HAP-1 (cell line): ENCODE measurements at regions not wholly inside any gene's neighbourhood (a gene's known extent, or its start where the extent isn't known, plus 50 kb on each side); places are given as distances from the start of the nearest gene placed in this dataset.

Experiments used
- DNase-seq, 2 experiments: peaks; one replicate each; pipeline ENCODE4 v3.0.0-alpha.2; 2016 to 2020; ENCODE audit warnings: low spot score in 2 of 2
- H3K27me3 ChIP-seq: fragments of 250-450 bp; sonication (Bioruptor Pico); 2 replicates; pipeline ENCODE4 v1.5.1; 2020; ENCODE audit warnings: low read depth, mild to moderate bottlenecking, moderate library complexity
- H3K36me3 ChIP-seq: fragments of 250-450 bp; sonication (Bioruptor Pico); replicated peaks from 2 replicates; pipeline ENCODE4 v1.5.1; 2020; ENCODE audit warnings: mild to moderate bottlenecking
- H3K4me1 ChIP-seq: fragments of 250-450 bp; sonication (Bioruptor Pico); 2 replicates; pipeline ENCODE4 v1.5.1; 2020; ENCODE audit warnings: mild to moderate bottlenecking
- H3K4me3 ChIP-seq: fragments of 250-450 bp; sonication (Bioruptor Pico); 2 replicates; pipeline ENCODE4 v1.5.1; 2020; ENCODE audit warnings: mild to moderate bottlenecking, moderate library complexity
- H3K9me3 ChIP-seq: fragments of 250-450 bp; sonication (Bioruptor Pico); 2 replicates; pipeline ENCODE4 v1.5.1; 2020; ENCODE audit warnings: mild to moderate bottlenecking, moderate library complexity
- in situ Hi-C: fragments of 300-500 bp; cut with MboI; formaldehyde crosslinking; loops from 3 replicates; pipeline ENCODE4 v1.14.3; 2020; ENCODE audit warnings: low sequenced_read_pairs, inconsistent platforms, mixed read lengths

DNA sequence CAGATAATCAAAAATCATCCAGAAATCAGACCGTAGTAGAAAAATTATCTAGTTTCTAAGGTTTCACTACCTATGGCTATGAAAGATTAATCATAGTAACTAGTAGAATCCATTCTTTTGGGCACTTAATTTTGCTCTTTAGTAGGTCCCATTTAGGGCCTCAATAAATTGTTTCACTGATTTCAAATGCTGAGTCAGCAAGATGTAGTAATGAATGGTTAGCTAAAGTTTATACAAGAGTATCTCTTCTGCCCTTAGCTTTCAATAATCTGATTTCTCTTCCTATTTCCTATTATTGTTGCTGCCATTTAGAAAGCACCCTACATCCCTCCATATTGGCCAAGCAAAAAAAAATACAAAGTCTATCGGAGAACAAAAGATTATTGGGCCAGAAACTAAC, 283.2 kb upstream of the PCDH10 start:
- H3K36me3 ChIP-seq: peaks cover 7% of the 10 kb centered on the region
- H3K9me3 ChIP-seq: peaks cover 2% of the 10 kb centered on the region; the same call in 1 of the 2 replicates
- in situ Hi-C loops: no loop called here
- H3K27me3 ChIP-seq: no peaks in the 10 kb centered on the region
- H3K4me3 ChIP-seq: no peak overlapping the region
- H3K4me1 ChIP-seq: no peaks in the 10 kb centered on the region
- DNase-seq: no peak

DNA sequence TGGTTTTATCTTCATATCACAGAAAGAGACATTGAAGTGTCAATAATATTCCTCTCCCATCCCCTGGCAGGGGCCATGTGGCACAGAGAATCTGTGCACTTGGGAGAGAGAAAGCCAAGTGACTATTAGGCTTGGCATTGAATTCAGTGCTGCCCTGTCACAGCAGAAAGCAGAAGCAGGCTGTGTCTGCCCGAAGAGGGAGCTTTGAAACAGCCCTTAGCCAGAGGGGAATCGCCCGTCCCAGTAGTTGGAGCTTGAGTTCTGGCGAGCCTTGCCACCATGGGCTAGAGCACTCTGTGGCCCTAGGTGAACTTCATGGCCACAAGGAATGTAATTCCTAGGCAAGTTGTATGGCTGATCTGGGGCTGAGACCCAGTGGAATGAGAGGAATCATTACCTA, 282.5 kb upstream of the PCDH10 start:
- no peak overlapping the region for H3K4me3 ChIP-seq
- H3K4me1 ChIP-seq: no peaks in the 10 kb centered on the region
- no peaks in the 10 kb centered on the region for H3K27me3 ChIP-seq
- in situ Hi-C loops: no loop called here
- H3K9me3 ChIP-seq: peaks cover 2% of the 10 kb centered on the region; the same call in 1 of the 2 replicates
- no peak for DNase-seq
- H3K36me3 ChIP-seq: peaks cover 7% of the 10 kb centered on the region

DNA sequence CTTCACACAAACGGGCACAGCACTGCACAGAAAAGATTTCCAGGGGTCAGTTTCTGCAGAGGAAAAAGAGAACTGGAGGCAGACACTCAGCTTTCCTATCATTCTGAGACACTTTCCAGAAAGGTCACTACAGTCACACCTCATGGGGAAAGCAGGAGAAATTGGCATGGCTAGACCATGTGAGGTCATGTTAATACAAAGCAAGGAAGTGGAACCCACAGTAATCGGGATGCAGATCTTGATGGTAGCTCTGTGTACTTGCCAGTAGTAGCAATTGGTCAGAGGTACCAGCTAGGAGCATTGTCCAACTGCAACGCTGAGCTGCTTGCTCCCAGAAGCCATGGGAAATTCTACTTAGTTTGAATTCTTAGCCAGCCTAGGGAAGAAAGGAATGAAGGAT, 255.3 kb upstream of the PCDH10 start:
- H3K27me3 ChIP-seq: no peaks in the 10 kb centered on the region
- in situ Hi-C loops: no loop called here
- H3K36me3 ChIP-seq: no peaks in the 10 kb centered on the region
- DNase-seq: no peak
- no peak overlapping the region for H3K4me3 ChIP-seq
- no peaks in the 10 kb centered on the region for H3K4me1 ChIP-seq
- no peaks in the 10 kb centered on the region for H3K9me3 ChIP-seq

DNA sequence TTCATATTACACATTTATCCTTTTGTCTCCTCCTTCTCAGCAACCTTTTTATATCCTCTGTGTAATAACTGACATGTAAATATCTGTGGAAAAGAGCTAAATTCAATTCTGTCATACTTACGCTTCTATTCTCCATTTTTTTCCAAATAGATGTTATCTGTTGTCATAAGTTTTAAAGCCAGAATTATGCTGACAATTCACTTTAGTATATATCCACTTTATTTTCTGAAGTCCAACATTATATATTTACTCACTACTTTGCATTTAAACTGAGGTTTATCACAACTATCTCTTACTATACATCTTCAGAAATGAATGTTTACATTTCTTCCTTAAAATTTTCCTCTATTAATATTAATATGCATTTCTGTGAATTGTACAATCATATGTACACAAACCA, 247.9 kb upstream of the PCDH10 start:
- DNase-seq: no peak
- Histone ChIP-seq H3K27me3 (no peaks in the 10 kb centered on the region), H3K36me3 (no peaks in the 10 kb centered on the region), H3K4me1 (no peaks in the 10 kb centered on the region), H3K9me3 (no peaks in the 10 kb centered on the region), H3K4me3 (no peak overlapping the region)
- in situ Hi-C loops: no loop called here

DNA sequence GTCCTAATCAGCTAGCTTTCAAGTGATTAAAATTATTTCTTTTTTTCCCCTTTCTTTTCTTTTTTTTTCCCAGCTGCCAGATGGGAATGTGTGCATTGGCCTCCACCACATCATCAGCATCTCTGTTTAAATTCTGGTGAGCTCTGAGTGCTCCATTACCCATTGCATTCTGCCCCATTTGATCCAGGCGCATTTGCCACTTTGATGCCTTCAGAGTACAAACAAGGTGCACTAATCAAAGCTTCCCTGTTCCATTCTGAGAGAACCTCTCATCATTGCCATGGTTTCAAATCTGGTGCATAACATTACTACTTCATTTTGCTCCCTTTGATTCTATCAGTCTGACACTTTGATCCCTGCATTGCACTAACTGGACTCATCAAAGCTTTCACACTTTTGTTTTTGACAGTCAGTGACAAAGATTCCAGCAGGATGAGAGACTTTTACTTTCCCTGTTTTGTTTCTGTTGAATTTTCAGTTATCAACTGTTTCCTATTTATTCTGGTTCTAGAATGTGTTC, 238.8 kb upstream of the PCDH10 start:
- Histone ChIP-seq H3K4me3 (no peak overlapping the region), H3K4me1 (no peaks in the 10 kb centered on the region), H3K36me3 (no peaks in the 10 kb centered on the region), H3K27me3 (no peaks in the 10 kb centered on the region), H3K9me3 (no peaks in the 10 kb centered on the region)
- no peak for DNase-seq
- in situ Hi-C loops: no loop called here

DNA sequence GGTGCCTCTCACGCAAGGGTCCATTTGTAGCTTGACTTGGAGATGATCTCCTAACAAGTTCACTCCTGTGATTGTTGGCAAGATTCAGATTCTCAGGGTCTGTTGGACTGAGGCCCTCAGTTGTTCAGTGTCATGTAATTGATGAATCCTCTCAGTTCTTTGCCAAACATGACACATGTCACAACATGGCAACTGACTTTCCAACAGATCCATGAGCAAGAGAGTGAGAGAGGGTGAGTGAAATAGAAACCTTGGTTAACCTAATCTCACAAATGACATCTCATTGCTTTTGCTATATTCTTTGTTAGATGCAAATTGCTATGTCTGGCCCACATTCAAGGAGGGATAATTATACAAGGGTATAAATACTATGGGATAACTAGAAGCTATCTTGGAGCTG, 231.0 kb upstream of the PCDH10 start:
- Histone ChIP-seq H3K4me1 (no peaks in the 10 kb centered on the region), H3K27me3 (no peaks in the 10 kb centered on the region), H3K9me3 (no peaks in the 10 kb centered on the region), H3K36me3 (no peaks in the 10 kb centered on the region), H3K4me3 (no peak overlapping the region)
- DNase-seq: no peak
- in situ Hi-C loops: no loop called here

DNA sequence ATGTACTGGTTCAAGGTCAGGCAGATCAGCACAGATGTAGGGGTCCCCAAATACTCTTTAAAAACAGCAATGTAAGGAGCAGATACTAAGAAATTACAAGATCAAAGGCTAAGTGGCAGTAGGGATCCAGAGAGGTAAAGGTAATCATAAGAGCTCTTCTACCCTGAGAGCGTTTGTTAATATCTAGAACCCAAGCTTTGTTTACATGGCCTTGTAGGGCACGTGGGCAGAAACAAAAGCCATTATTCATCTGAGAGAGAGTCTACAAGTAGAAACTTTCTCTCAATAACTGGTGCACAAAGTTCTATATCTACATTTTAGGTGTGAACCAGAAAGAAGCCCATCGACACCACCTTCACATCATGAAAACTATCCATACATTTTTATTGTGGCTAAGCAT, 225.6 kb upstream of the PCDH10 start:
- Histone ChIP-seq H3K36me3 (no peaks in the 10 kb centered on the region), H3K4me3 (no peak overlapping the region), H3K4me1 (no peaks in the 10 kb centered on the region), H3K9me3 (no peaks in the 10 kb centered on the region), H3K27me3 (no peaks in the 10 kb centered on the region)
- DNase-seq: no peak
- in situ Hi-C loops: no loop called here

DNA sequence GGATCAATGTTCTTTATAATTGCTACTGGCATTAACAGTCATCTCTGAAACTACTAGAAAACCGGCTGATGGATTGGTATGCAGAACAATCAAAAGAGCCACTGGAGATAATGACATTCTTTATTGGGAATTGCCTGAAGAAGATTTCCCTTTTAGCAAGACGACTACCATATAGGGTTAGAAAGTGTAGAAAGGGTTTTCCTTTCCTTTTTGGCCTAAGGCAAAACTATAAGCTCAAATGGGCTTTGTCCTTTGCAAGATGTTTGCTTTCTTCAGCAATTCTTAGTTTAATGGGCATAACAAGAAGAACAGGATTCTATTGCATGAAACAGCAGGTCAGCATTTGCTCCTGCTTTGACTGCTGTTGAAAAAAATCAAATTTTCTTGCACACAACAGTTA, 214.2 kb upstream of the PCDH10 start:
- Histone ChIP-seq H3K4me1 (peaks cover 8% of the 10 kb centered on the region), H3K36me3 (no peaks in the 10 kb centered on the region), H3K27me3 (no peaks in the 10 kb centered on the region), H3K4me3 (no peak overlapping the region), H3K9me3 (no peaks in the 10 kb centered on the region)
- in situ Hi-C loops: no loop called here
- peak in 1 of 2 experiments; percentile 86 for DNase-seq

DNA sequence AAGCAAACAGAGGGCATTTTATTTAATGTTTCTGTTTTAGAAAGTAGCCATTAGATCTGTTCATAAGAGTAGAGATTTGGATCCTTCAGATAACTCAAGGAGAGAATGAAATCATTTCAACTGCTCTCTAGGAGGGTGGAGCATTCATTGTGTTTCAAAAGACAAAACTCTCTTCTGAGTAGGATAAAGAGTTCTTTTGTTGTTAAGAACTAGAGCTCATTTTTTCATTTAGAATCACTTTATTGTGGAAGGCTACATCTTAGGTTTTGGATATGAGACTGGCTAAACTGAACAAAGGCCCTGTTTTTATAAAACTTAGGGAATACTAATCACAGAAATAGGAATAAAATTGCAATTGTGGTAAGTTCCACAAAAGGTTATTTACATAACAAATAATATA, 193.9 kb upstream of the PCDH10 start:
- Histone ChIP-seq H3K4me1 (peaks cover 16% of the 10 kb centered on the region), H3K9me3 (peaks cover 3% of the 10 kb centered on the region; the same call in 1 of the 2 replicates), H3K36me3 (no peaks in the 10 kb centered on the region), H3K4me3 (no peak overlapping the region), H3K27me3 (no peaks in the 10 kb centered on the region)
- peak in 1 of 2 experiments; percentile 78 for DNase-seq
- in situ Hi-C loops: no loop called here

DNA sequence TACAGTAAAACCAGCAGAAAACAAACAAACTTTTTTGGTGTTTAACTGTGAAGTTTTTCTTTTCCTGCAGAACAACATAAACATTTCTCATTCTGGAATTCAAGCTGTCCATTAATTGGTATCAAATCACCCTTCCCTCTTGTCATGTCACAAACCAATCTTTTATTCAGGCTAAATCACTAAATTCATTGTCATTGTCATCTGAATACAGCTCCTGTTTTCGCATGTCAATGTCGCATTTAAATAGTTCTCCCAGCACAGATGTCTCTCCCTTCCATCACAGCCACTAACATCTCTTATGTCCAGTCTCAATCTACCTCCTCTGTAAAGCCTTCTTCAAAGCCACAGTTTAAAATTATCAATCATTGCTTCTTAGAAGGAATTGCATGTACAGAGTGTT, 192.1 kb upstream of the PCDH10 start:
- in situ Hi-C loops: no loop called here
- Histone ChIP-seq H3K4me3 (no peak overlapping the region), H3K36me3 (no peaks in the 10 kb centered on the region), H3K9me3 (peaks cover 4% of the 10 kb centered on the region; the same call in 1 of the 2 replicates), H3K27me3 (no peaks in the 10 kb centered on the region), H3K4me1 (peaks cover 16% of the 10 kb centered on the region)
- no peak for DNase-seq

DNA sequence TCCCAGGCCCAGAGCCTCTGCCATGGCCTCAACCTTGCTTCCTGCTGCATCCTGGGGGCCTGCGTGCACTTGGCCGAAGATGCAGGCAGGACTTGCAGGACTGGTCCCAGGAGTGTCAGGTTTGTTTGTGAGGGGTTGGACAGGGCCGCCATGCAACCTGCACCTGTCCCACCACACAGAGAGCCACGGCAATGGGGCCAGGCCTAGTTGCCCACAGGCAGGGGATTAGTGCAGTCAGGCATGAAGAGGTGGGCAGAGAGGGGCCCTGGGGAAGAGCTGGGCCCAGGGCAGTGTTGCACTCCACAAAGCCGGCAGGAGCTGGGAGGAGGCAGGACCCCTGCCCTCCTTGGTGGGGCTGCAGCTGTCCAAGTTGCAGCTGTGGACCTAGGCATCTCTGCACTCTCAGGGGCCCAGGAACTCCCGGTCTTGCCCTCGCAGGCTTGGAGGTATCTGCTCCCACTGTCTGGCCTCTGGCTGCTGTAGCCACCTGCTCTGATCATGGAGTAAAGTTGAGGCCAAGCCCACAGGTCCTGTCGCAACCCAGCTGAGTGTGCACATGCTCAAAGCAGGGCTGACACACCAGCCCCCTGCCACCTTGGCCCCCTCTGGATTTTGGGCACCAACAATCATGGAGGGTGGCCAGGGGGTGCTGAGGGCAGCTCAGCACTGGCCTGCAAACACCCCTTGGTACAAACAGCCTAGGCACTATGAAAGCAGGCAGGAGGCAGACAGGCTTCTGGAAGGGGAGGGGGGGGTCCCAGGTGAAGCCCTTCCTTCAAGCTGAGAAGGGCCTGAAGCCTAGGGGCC, 190.4 kb upstream of the PCDH10 start:
- Histone ChIP-seq H3K36me3 (no peaks in the 10 kb centered on the region), H3K4me1 (peaks cover 16% of the 10 kb centered on the region), H3K9me3 (peaks cover 4% of the 10 kb centered on the region; the same call in 1 of the 2 replicates), H3K27me3 (no peaks in the 10 kb centered on the region), H3K4me3 (no peak overlapping the region)
- in situ Hi-C loops: no loop called here
- DNase-seq: no peak

DNA sequence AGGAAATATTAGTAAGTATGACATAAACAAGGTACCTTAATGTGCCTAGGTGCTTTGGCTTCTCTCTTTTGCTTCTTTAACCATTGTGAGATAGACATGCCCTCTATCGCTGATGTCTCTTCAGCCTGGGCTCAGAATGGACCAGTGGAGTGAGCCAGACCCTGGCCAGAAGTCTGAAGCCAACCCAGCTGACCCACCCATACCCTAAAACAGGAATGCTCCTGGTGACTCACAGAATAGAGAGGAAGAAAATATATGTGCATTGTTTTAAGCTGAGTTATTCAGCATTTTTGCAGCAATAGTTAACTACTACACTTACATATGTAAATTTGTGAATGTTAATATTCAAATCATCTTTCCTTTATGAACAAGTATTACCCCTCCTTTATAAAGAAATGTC, 167.5 kb upstream of the PCDH10 start:
- H3K9me3 ChIP-seq: no peaks in the 10 kb centered on the region
- no peaks in the 10 kb centered on the region; the same call in 1 of the 2 replicates for H3K4me1 ChIP-seq
- DNase-seq: no peak
- H3K4me3 ChIP-seq: no peak overlapping the region
- H3K36me3 ChIP-seq: no peaks in the 10 kb centered on the region
- in situ Hi-C loops: no loop called here
- H3K27me3 ChIP-seq: no peaks in the 10 kb centered on the region

DNA sequence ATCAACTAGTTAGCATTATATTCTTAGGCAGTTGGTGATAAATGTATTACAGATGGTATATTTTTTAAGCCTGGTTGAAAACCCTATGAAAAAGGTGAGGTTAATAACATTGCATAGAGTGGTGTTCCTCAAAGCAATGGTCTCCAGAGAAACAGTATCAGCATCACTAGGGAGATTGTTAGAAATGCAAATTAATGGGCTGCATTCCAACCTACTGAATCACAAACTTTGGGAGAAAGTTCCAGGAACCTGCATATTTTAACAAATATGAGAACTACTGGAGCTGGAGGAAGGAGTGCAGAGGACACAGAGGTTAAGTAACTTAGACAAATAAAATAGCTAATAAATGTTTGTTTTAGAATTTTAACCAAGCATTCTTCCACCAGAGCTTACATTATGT, 166.9 kb upstream of the PCDH10 start:
- in situ Hi-C loops: no loop called here
- no peaks in the 10 kb centered on the region for H3K27me3 ChIP-seq
- H3K4me1 ChIP-seq: no peaks in the 10 kb centered on the region; the same call in 1 of the 2 replicates
- peak in 1 of 2 experiments; percentile 28 for DNase-seq
- no peak overlapping the region for H3K4me3 ChIP-seq
- H3K36me3 ChIP-seq: no peaks in the 10 kb centered on the region
- no peaks in the 10 kb centered on the region for H3K9me3 ChIP-seq

DNA sequence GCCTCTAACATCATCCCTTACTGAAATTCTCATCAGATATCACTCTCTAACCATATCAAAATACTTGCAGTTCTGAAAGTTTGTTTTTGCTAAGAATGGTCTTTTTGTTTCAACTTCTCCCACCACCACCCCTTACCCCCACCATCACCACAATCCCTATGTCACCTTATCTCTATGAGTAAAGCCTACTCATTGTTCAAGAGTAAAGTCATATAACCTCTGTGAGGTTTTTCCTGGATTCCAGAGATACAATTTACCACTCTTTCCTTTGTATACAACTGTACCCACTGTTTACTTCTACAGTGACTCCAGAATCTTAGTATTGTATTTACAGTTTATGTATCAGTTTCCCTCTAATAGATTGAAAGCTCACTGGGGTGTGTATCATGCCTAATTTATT, 158.0 kb upstream of the PCDH10 start:
- Histone ChIP-seq H3K27me3 (no peaks in the 10 kb centered on the region), H3K36me3 (no peaks in the 10 kb centered on the region), H3K9me3 (no peaks in the 10 kb centered on the region), H3K4me3 (no peak overlapping the region), H3K4me1 (no peaks in the 10 kb centered on the region; the same call in 1 of the 2 replicates)
- in situ Hi-C loops: no loop called here
- no peak for DNase-seq
